NCI-H526 (cell line): ENCODE measurements at regions not wholly inside any gene's neighbourhood (a gene's known extent, or its start where the extent isn't known, plus 50 kb on each side); places are given as distances from the start of the nearest gene placed in this dataset.
"Not testable (repeated sequence)": the region's sequence is repeated elsewhere in the genome, so short reads cannot be mapped to it uniquely, and the experiment has no call there.

ENCODE experiments used
- DNase-seq, 2 experiments: peaks; one replicate each; lab custom pipeline; 2025; lab: John Stamatoyannopoulos, UW

- DNase-seq, result no peak
Measured at GRCh38 chr3:176870451-176870850, 326.8 kb downstream of the TBL1XR1 start.

GRCh38 chr3:176867681-176868663 is 329.3 kb downstream of the TBL1XR1 start:
- DNase-seq, result peak; percentile 1 to 36

GRCh38 chr3:176861137-176861536 is 336.1 kb downstream of the TBL1XR1 start:
- no peak for DNase-seq

DNA sequence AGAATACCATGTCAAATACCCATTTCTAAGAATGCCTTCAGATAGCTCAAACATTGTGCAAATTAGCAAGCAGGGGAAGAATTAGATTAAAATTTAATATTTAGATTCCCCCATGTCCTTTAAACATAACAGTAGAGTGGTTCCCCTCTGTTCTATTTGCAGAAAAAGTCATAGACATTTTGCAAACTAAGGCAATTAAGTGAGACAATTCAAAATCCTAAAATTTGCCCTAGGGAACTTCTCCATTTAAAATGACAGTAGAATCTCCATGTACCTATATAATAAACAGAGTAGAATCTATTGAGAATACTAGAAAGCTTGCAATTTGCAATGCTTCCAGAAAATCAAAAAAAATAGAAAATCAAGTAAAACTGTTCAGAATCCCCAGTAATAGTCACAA is 340.6 kb downstream of the TBL1XR1 start:
- no peak for DNase-seq

GRCh38 chr3:176855901-176856486 is 341.3 kb downstream of the TBL1XR1 start:
- DNase-seq, result no peak

- no peak for DNase-seq
Measured at GRCh38 chr3:176855213-176855612, 342.1 kb downstream of the TBL1XR1 start.

- DNase-seq, result no peak
Measured at GRCh38 chr3:176850498-176850897, 346.8 kb downstream of the TBL1XR1 start.

- DNase-seq, result no peak
Measured at GRCh38 chr3:176848431-176849214, 348.7 kb downstream of the TBL1XR1 start.

DNA sequence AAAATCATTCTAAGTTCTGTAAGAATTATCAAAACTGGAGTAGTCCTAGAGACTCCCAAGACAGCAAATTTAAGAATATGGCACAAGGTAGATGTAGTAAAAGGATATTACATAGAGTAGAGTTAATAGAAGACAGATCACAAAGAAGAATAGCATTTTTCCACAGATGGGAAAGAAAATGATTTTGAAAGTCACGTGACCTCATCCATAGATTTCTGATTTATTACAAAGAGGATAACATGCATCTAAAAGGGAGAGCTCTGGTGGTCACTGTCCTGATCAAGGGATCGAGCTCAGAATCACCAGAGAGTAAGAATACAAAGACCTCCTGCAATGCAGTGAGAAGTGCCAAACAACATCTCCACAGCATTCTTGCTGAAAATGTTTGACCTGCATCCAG is 354.4 kb downstream of the TBL1XR1 start:
- DNase-seq, result no peak

DNA sequence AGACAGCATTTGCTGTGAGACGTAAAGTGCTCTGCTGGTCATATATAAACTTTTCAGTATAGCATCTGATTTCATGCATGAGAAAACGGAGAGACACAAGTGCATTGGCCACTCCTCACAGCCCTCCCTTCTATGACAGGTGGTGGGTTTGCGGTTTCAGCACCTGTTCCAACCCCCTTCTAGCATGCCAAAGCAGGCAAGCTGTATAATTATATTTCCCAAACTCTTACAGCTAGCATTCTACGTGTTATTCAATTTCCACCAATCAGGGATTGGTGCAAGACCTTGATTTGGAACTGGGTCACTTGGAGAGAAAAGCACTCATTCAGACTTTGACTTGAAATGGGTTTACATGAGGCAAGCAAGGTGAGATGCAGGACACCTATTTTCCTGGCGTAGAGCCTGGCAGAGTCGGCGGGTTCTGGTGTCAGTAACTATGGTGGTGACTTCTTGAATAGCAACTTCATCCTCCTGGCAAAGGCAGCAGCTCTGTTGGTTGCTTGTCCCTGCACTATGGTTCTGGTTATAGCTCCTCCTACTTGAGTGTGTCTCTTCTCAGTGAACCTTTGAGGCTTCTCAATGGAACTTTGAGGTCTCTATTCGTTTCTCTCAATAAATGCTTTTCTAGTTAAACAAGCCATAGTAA is 356.5 kb downstream of the TBL1XR1 start:
- DNase-seq, result no peak

- DNase-seq, result no peak
Measured at GRCh38 chr3:176839901-176840300, 357.4 kb downstream of the TBL1XR1 start.

- DNase-seq, result no peak
Measured at GRCh38 chr3:176839466-176839865, 357.8 kb downstream of the TBL1XR1 start.

GRCh38 chr3:176827244-176827643 is 370.0 kb downstream of the TBL1XR1 start:
- not testable (repeated sequence) for DNase-seq

- no peak for DNase-seq
Measured at GRCh38 chr3:176824811-176825210, 372.5 kb downstream of the TBL1XR1 start.

GRCh38 chr3:176820764-176821163 is 376.5 kb downstream of the TBL1XR1 start:
- no peak for DNase-seq

DNA sequence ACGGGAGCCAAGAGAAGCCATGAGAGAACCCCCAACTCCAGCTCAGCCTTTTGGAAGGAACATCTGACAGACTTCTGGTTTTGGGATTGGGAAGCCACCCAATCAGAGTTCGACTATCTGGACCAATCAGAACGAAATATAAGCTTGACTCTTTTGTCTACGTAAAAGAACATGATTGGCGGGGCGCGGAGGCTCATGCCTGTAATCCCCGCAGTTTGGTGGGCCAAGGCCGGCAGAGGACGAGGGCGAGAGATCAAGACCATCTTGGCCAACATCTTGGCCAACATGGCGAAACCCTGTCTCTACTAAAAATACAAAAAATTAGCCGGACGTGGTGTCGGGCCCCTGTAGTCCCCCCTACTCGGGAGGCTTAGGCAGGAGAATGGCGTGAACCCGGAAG is 380.3 kb downstream of the TBL1XR1 start:
- DNase-seq, result no peak

- DNase-seq, result peak; percentile 26 to 86
Measured at GRCh38 chr3:176814285-176814684, 383.0 kb downstream of the TBL1XR1 start.

GRCh38 chr3:176807938-176808337 is 389.3 kb downstream of the TBL1XR1 start:
- DNase-seq, result no peak

- peak; percentile 36 to 62 for DNase-seq
Measured at GRCh38 chr3:176799675-176800074, 397.6 kb downstream of the TBL1XR1 start.

DNA sequence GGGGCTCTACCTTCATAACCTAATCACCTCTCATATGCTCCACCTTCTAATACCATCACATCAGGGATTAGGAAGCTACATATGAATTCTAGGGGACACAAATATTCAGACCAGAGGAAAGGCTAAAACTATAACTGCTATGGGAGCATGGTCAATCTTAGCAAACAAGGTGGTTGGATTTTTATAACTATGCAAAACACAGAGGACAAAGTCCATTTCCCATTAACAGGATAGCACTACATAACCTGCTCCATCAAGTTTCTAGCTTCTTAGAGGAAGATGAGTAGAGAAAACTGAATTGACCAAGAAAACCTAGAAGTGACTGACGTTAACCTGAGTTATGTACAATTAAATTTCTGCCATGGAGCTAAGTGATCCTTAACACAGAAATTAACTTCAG is 398.6 kb downstream of the TBL1XR1 start:
- peak; percentile 78 to 86 for DNase-seq

- no peak for DNase-seq
Measured at GRCh38 chr3:176796371-176796770, 400.9 kb downstream of the TBL1XR1 start.

DNA sequence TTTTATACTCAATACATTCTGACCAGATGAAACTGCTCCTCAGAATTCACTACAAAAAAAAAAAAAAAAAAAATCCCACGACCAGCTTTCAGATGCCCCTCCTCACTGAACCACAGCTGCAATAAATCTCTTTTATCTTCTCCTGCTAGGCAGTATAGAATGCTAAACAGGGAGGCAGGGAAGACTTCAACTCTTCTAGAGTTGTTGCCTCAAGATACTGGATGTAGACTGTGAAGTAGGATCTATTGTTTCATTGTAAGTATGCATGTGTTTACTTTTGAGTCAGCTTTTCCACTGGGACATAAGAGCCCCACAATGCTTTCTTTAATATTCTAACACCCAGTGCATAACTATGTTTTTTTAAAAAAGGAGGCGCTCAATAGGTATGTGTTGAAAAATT is 401.4 kb downstream of the TBL1XR1 start:
- DNase-seq, result peak; percentile 5 to 22
